T-helper 2 cell treated with Interferon-gamma antibody and Interleukin-4, amounts not matched to agents 100 ng/mL and 5 ng/mL, for 36 hours (primary cell): ENCODE measurements at regions not wholly inside any gene's neighbourhood (a gene's known extent, or its start where the extent isn't known, plus 50 kb on each side); places are given as distances from the start of the nearest gene placed in this dataset.

ENCODE experiments used
- intact Hi-C: fragments of 100-400 bp; cut with micrococcal nuclease; formaldehyde crosslinking; loops from one replicate; pipeline ENCODE4 v1.15.1; 2023

- intact Hi-C loops = no loop called here
Observed at GRCh38 chr15:46701346-46701745, 1016.0 kb upstream of the SEMA6D start.

GRCh38 chr15:46701896-46702295, 1015.4 kb upstream of the SEMA6D start:
- intact Hi-C loops = no loop called here

GRCh38 chr15:46703020-46703861, 1014.1 kb upstream of the SEMA6D start:
- intact Hi-C loops = no loop called here

- intact Hi-C loops = no loop called here
Observed at GRCh38 chr15:46703871-46704637, 1013.3 kb upstream of the SEMA6D start.

- intact Hi-C loops = no loop called here
Observed at GRCh38 chr15:46707452-46707851, 1009.9 kb upstream of the SEMA6D start.

GRCh38 chr15:46708226-46708625, 1009.1 kb upstream of the SEMA6D start:
- intact Hi-C loops = no loop called here

- intact Hi-C loops = no loop called here
Observed at GRCh38 chr15:46709460-46710083, 1007.7 kb upstream of the SEMA6D start.

GRCh38 chr15:46710401-46710960, 1006.8 kb upstream of the SEMA6D start:
- intact Hi-C loops = no loop called here

GRCh38 chr15:46713045-46713444, 1004.3 kb upstream of the SEMA6D start:
- intact Hi-C loops = no loop called here

- intact Hi-C loops = no loop called here
Observed at GRCh38 chr15:46714950-46715349, 1002.4 kb upstream of the SEMA6D start.

GRCh38 chr15:46723308-46723707, 994.0 kb upstream of the SEMA6D start:
- intact Hi-C loops = no loop called here

GRCh38 chr15:46732060-46732459, 985.2 kb upstream of the SEMA6D start:
- intact Hi-C loops = no loop called here

- intact Hi-C loops = no loop called here
Observed at GRCh38 chr15:46735115-46735514, 982.2 kb upstream of the SEMA6D start.

GRCh38 chr15:46751303-46751702, 966.0 kb upstream of the SEMA6D start:
- intact Hi-C loops = no loop called here

GRCh38 chr15:46753946-46754345, 963.4 kb upstream of the SEMA6D start:
- intact Hi-C loops = no loop called here

- intact Hi-C loops = no loop called here
Observed at GRCh38 chr15:46763091-46763490, 954.2 kb upstream of the SEMA6D start.

- intact Hi-C loops = no loop called here
Observed at GRCh38 chr15:46764851-46765250, 952.5 kb upstream of the SEMA6D start.

- intact Hi-C loops = no loop called here
Observed at GRCh38 chr15:46766021-46766420, 951.3 kb upstream of the SEMA6D start.

GRCh38 chr15:46768287-46768686, 949.0 kb upstream of the SEMA6D start:
- intact Hi-C loops = no loop called here

GRCh38 chr15:46773016-46773415, 944.3 kb upstream of the SEMA6D start:
- intact Hi-C loops = no loop called here

- intact Hi-C loops = no loop called here
Observed at GRCh38 chr15:46778876-46779275, 938.4 kb upstream of the SEMA6D start.
